ENCODE measurements at regions not wholly inside any gene's neighbourhood (a gene's known extent, or its start where the extent isn't known, plus 50 kb on each side); places are given as distances from the start of the nearest gene placed in this dataset.

DNA sequence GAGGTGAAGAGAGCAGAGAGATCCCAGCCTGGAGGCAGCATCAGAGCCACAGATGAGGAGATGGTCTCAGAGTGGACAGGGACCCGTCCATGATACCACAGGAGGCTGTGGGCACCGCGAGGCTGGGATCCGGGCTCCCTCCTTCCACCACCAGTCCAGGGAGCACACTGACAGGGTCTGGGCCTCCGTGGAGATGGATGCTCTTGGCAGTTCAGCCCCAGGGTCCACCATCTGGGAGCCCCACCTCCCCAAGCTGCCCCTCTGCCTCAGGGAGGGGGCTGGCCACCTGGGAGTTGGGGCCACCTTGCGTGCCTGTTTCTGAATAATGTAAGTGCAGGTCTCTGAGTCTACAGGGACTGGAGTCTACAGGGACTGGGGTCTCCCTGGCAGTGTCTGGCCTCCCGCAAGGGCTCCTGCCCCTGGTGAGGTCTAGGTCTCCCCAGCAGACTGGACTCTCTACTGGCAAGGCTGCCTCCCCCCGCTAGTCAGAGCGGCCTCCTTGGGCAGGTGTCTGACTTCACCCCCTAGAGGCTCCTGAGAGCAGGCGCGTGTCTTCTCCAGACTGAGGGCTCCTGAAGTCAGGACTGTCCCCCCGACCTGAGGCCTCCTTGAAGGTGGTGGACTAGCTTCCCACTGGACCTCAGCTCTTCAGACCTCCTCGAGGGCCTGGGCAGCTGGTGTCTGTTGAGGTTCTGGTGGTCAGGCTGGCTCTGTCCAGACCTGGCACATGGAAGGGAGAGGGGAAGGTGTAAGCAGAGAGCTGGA, 218.5 kb downstream of the PTPRU start:
- DNase-seq, result no peak

DNA sequence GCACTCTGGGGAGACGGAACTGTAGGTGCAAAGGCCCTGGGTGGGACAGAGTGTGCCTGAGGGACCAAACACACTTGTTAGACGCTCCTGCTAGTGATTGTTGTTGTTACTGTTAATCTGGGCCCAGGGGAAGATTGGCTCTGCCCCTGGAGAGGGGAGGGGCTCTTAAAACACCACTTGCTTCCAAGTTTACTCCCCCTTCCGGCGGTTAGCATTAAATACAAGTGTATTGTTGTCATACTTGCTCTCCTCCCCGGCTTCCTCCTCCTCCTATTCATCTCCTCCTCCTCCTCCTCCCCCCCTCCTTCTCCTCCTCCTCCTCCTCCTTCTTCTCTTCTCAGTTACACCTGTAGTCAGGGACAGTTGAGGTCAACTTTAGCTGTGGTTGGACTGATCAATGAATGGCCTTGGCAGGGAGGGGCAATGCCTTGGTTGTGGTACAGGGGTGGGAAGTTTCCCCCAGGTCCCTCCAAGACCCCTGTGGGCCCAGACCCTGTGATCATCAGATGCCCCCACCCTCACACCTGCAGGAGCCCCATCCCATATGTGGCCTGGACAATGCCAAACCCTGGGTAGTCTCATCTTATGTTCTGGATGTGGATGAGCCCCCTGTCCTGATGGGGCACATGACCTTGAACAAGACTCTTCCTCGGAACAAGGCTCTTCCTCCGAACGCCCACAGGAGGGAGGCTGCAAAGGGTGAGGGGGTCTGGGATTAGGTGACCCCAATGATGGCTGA, 217.3 kb downstream of the PTPRU start:
- no peak for DNase-seq

DNA sequence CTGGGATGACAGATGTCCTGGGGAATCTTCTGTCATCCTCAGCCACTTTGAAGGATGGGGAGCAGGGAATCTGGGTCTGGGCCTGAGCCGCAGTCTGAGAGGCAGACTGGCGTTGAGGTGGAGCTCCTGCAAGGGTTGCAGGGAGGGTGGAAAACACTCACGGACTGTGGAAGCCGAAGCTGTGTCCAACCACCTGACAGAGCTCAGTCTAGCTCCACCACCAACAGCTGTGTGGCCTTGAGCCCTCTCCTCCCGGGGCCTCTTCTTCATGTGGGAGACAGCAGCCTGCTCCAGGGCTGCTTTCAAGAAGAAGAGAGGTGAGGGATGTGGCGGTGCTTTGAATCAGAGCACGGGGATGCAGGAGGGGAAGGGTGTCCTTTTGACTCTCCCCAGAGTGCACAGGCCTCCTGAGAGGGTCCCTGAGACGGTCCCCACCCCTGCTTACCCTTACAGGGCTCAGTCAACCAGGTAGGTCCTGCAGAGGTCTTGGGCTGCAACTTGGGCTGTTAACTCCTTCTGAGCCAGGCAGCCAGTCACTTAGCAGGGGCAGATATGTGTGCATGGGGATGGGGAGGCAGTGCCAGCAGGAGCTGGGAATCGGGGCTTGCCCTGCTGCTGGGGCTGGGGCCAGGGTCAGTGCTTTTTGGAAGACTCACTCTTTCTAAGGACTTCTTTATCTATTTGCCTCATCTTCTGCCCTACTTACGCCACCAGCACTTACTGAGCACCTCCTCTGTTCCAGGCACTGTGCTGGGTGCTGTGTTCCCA, 216.3 kb downstream of the PTPRU start:
- DNase-seq, result no peak

GRCh38 chr1:29451368-29451892, 215.1 kb downstream of the PTPRU start:
- DNase-seq, result no peak

GRCh38 chr1:29450591-29450990, 214.3 kb downstream of the PTPRU start:
- DNase-seq, result no peak

- DNase-seq, result no peak
Measured at GRCh38 chr1:29448456-29449235, 212.3 kb downstream of the PTPRU start.

DNA sequence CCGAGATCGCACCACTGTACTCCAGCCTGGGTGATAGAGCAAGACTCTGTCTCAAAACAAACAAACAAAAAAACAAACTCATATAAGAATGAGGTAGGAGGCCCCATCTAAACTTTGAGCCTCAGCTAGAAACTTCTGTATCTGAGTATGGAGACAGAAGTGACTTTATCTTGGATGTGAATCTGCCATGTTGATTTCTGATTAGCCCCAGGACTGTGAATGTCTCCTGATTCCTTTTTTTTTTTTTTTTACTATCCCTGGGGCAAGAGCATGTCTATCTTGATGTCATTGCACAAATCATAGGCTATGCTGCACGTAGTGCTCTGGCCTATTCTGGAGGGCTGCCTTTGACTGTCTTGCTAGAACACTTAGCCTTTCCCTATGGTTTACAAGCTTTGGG, 211.0 kb downstream of the PTPRU start:
- no peak for DNase-seq

DNA sequence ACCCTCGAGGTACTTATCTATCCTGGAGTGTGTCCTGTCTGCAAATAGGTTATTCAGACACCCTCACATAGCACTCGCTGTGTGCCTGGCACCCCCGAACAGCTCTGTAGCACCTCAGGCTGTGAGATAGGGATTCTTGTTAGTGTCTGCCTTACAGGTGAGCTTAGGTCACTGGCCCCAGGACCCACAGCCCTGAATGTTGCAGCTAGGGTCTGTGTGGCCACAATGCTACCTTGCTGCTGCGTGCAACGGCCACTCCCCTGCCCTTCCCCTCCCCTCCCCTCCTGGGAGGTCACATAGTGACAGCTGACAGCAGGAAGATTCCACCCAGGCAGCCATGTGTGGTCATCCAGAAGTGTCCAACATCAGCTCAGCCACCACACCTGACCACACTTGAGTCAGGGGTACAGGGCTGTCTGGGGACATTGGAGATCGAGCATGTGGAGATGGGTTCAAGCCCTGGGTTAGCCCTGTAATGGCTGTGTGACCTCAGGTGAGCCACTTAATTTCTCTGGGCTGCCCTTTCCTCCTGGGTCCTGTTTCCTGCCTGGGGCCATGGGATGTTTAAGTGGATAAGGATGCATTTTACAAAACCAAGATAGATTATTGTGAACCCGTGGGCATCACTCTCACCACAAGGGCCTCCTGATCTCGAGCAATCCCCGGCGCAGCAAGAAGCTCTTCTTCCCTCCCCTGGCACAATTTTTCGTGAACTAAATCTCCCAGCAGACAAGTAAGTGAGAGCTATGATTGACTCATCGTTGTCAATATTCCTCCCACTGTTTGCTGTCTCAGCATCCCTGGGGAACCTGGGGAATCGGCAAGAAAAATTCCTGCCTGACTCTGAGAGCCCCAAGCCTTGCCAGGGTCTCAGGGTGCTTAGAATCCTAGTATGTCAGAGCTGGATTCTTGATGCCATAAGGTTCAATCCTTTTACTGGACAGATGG, 208.7 kb downstream of the PTPRU start:
- no peak for DNase-seq

DNA sequence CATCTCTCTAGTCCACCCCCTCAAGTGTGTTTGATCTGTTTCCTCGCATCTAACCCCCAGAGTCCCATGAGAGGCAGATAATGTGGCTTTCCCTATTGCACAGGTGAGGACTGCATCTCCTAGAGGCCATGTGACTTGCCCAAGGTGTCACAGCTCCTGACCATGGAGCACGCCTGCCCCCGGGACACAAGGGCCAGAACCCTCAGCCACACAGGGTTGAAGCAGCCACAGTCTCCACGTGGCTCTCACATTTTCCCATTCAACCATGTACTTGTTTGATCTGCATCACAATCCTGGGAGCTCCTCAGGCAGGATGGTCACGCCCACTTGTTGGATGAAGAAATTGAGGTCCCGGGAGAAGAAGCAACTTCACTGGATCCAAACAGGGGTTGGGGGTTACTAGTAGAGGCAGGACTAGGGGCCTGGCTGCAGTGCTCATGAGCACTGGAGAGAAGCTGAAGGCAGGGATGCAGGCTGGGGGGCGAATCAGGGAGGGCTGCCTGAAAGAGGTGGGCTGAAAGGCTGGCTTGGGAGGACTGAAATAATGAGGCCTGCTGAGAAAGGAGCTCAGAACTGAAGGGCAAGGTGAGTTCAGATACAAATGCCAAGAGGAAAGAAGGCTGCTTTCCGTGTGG, 207.9 kb downstream of the PTPRU start:
- no peak for DNase-seq

DNA sequence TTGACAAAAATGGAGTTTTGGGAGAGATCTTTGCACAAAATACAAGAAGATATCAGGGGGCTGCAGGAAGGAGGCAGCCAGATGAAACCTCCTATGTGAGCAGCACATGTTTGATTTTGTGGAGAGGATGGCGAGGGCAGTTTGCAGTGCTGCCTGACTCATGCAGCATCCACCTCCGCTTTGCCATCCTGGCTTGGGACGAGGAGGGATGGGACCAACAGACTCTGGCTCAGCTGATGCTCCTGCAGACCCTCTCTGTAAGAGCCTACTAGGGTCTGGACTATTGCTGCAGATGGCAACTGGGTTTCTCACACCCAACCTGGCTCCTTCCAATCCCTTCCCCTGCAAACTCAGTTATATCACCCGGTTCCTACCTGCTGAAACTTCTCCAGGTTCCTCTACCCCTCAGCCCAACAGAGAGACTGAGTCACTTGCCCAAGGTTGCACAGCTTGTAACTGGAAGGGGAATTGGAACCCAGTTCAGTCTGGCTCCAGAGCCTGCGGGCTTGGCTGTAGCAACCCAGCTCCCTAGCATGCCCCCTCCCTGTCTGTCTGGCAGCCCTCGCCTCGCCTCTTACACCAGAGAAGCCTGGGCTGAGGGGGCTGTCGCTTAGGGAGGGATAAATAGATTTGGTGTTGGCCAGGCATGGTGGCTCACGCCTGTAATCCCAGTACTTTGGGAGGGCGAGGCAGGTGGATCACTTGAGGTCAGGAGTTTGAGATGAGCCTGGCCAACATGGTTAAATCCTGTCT, 205.8 kb downstream of the PTPRU start:
- no peak for DNase-seq

- DNase-seq, result no peak
Measured at GRCh38 chr1:29439615-29440014, 203.3 kb downstream of the PTPRU start.

DNA sequence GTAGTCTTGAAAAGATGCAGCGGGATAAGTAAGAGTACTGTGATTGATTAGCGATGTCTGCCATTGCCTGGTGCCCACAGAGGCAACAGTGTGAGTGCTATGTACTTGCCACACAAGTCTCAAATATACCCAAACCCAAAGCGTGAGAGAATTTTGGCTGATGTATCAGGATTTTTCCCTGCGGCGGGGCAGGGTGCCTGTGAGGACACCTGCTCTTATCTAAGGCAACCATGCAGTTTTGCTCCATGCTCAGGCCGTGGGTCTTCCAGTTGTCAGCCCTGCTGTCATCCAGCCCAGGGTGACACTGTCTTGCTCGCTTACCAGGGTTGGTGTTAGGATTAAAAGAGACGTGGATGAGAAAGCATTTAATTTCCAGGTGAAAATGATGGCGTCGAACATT, 202.7 kb downstream of the PTPRU start:
- no peak for DNase-seq

DNA sequence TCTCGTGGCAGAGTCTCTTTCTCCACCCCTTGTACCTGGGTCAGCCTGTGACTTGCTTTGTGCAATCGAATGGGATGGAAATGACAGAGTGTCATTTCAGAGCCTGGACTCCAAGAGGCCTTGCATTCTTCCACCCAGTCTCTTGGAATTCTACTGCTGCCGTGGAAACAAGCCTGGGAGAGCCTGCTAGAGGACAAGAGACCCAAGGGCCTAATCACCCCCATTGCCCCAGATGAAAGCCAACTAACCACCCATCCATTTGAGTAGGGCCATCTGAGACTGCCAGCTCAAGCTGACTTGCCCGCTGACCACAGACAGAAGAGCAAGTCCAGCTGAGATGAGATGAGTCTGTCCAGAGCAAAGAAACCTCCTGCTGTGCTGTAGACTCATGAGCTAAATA, 201.6 kb downstream of the PTPRU start:
- no peak for DNase-seq

- DNase-seq, result no peak
Measured at GRCh38 chr1:29436181-29436785, 200.0 kb downstream of the PTPRU start.

DNA sequence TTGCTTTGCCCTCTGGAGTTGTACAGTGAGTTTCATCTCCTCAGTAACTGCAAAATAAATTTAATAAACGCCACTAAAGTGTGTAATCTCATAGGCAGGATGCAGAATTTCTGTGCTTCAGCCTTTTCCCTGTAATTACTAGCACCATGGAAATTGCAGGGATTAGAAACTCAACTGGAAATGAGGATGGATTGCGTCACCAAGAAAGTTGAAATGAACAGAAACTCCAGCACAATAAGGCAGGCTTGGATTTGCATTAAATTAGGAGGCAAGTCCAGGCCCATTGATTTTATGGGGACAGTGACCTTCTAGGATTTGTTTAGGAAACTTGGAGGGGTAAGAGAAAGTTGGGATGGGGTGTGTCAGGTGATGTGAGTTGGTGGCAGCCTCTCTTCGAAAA, 197.5 kb downstream of the PTPRU start:
- DNase-seq, result no peak

DNA sequence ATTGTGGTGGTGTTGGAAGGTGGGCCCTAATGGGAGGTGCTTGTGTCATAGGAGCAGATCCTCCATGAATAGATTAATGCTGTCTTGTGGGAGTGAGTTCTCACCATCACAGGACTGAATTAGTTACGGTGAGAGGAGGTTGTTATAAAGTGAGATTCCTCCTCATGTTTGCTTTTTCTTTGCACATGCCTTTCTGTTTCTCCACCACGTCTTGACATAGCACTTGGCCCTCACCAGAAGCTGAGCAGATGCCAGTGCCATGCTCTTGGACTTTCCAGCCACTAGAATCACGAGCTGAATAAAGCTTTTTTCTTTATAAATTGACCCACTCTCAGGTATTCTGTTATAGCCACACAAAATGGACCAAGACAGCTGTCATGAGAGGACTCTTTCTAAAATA, 194.8 kb downstream of the PTPRU start:
- no peak for DNase-seq

DNA sequence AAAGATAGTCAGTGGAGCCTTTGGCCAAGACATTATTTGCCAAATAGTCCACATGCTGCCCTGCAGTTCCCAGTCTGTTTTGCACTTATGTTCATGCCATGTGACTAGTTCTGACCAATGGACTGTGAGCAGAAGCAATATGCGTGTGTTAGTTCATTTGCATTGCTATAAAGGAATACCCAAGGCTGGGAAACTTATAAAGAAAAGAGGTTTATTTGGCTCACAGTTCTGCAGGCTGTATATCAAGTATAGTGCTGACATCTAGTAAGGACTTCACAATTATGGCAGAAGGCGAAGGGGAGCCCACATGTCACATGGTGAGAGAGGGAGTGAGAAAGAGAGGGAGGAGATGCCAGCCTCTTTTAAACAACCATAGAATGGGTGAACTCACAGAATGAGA, 193.3 kb downstream of the PTPRU start:
- no peak for DNase-seq

GRCh38 chr1:29428997-29429396, 192.7 kb downstream of the PTPRU start:
- no peak for DNase-seq

DNA sequence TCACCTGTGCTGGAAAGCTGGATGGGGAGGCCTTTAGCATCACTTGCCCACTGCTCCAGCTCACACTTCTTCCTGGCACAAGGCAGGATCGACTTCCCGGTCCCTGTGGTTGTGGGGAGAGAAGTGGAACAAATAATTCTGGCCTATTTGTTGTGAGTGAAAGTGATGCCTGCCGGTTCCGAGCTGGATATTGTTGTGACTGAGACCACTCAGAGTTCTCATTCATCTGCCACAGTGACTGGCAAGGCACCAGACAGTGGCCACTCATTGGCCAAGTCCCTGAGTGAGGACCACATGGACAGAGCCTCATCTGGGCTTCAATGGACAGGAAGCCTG, 191.9 kb downstream of the PTPRU start:
- no peak for DNase-seq
